Left cardiac atrium (tissue), 4 donors: ENCODE measurements at regions not wholly inside any gene's neighbourhood (a gene's known extent, or its start where the extent isn't known, plus 50 kb on each side); places are given as distances from the start of the nearest gene placed in this dataset.

ENCODE experiments used
- ATAC-seq, 2 donors: fragments of 200-7000 bp; cut with Tn5 transposase; one replicate each; pipeline ENCODE4 v1.9.1; 2020; ENCODE audit warnings: mild to moderate bottlenecking in 2 of 2, moderate library complexity in 2 of 2
- DNase-seq: peaks from one replicate; pipeline ENCODE4 v3.0.0-alpha.2; 2020
- intact Hi-C, 2 donors: fragments of 100-400 bp; cut with DNase I; formaldehyde crosslinking; loops; one replicate each; pipeline versions ENCODE4 v1.14.1 to v1.15.1; 2022 to 2023
- donor health status: DM: no; HTN: yes; CAD: no.
- donor health status: DM: no; HTN: yes; CAD: no; lungs with severe emphysema.
- donor health status: DM: yes; HTN: yes; CAD: no.
- donor health status: Dilated cardiomyopathy.

DNA sequence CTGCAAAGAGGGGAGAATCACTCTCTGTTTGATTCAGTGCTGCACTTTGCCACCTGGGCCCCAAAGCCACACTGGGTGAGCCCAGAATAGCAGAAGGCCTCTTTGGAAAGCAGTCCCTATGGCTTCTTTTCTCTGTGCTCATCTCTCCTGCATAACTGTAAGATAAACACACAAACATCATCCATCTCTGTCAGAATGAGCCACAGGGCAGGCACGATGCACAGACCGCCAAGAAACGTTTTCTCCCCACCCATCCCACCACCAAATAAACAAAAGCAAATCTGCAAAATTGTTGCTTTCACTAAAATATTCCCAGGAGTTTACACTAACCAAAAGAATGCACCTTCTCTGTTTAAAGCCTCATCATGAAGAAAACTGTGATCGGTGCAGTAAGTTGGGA is 196.4 kb upstream of the POU2AF2 start:
- DNase-seq (no peak), ATAC-seq (no peak)
- intact Hi-C loops = no loop called here

GRCh38 chr11:111047374-111047773 is 198.2 kb upstream of the POU2AF2 start:
- intact Hi-C loops = no loop called here
- DNase-seq (no peak), ATAC-seq (no peak)

DNA sequence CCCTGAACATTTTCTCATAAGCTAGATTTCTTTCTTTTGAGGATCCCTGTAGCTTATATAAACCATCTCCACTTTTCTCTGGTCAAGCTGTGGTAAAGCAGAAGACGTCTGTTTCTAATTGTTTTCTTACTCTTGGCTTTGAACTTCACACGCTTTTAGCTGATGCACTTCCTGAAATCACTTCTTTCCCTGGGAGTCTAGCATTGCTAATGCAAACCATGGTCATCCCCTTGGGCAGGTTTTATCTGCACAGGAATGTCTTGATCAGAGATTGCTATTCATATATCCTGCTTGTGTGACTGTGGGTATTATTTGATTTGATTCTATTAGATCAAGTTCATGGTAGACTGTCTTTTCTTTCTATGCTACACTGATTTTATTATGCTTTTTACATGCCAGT is 199.2 kb upstream of the POU2AF2 start:
- intact Hi-C loops = no loop called here
- ATAC-seq (no peak), DNase-seq (no peak)

DNA sequence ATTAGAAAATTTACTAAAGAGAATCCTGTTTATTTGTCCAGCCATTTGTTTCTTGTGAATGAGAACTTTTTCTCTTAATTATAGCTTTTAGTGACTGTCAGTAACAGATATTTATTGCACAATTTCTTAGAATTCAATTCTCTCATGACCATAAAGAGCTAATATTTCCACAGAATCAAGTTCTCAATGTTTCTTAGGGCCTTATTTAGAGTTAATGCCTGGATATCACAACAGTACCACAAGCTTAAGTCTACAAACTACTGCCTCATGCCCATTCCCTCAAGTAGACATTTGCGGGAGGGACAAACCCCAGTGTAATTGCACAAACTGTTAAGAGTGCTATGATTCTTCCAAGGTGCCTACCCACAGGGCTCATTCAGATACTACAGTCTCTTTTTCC is 199.7 kb upstream of the POU2AF2 start:
- ATAC-seq = peak in 1 of 2 donors; percentile 19
- intact Hi-C loops = no loop called here
- no peak for DNase-seq

- intact Hi-C loops = no loop called here
- no peak for ATAC-seq
- no peak for DNase-seq
Observed at GRCh38 chr11:111045407-111045803, 200.1 kb upstream of the POU2AF2 start.

GRCh38 chr11:111044751-111045406 is 200.6 kb upstream of the POU2AF2 start:
- ATAC-seq (no peak), DNase-seq (no peak)
- intact Hi-C loops = no loop called here

DNA sequence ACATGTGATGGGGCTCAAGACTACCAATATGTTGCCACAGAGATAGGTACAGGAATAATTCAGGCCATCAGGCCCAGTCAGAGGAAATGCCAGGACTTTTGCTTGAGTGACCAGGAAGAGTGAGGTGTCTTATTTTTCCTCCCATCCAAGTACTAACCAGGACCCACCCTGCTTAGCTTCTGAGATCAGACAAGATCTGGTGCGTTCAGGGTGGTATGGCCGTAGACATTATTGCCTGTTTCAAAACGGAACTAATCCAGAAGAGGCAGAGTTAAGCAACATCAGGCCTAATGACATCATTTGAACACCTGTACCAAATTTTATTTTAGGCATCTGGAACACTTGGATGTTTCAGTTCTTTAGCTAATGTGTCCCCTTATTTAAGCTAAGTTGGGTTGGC is 205.5 kb upstream of the POU2AF2 start:
- no peak for DNase-seq
- no peak for ATAC-seq

GRCh38 chr11:111035746-111036145 is 209.8 kb upstream of the POU2AF2 start:
- intact Hi-C loops = no loop called here
- DNase-seq (no peak), ATAC-seq (no peak)

More for the DNA sequence above, 205.5 kb upstream of the POU2AF2 start:
- intact Hi-C loops = no loop called here

GRCh38 chr11:111026241-111026640 is 219.3 kb upstream of the POU2AF2 start:
- DNase-seq = no peak
- ATAC-seq = no peak
- intact Hi-C loops = no loop called here

- intact Hi-C loops = no loop called here
- DNase-seq (no peak), ATAC-seq (no peak)
Observed at GRCh38 chr11:111021131-111021530, 224.4 kb upstream of the POU2AF2 start.

DNA sequence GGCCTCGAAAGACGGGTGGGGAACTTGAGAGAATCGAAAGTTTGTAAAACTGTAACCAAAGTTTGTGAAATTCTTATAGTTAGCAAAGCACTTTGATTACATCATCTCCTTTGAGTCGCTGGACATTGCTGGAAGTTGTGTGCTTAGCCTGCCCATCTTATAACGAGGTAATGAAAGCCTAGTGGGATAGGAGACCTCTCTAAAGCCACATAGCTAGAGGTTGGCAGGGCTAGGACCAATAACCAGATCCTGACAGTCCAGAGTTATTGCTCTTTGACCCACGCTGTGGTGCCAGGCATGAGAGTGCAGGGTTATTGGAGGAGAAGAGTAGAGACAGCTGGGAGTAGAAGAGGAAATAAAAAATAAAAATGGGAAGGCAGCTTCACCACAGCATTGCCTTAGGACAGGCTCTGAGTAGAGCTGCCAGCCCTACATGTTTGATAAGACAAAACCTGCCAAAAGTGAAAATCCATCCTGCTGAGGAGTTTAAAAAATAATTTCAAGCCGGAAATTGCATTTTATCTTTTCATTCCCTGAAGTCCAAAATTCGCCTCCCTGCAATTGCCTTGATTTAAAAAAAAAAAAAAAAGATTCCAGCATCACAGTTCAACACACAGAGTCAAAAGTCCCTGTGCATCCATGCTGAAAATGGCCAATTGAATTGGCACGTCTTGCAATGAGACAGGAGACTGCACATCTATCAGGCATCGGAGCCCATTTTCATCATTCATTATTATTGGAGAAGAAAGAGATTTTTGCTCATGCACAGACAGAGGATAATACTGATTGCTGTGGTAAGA is 225.5 kb upstream of the POU2AF2 start:
- ATAC-seq (peak; percentile 65 to 83), DNase-seq (no peak)
- intact Hi-C loops = no loop called here

GRCh38 chr11:111019451-111019850 is 226.1 kb upstream of the POU2AF2 start:
- ATAC-seq (peak; percentile 8 to 23), DNase-seq (no peak)
- intact Hi-C loops = no loop called here

- ATAC-seq = peak in 1 of 2 donors; percentile 12
- no peak for DNase-seq
- intact Hi-C loops = no loop called here
Observed at GRCh38 chr11:111018566-111018965, 227.0 kb upstream of the POU2AF2 start.

GRCh38 chr11:111012491-111012890 is 233.0 kb upstream of the POU2AF2 start:
- ATAC-seq (no peak), DNase-seq (no peak)
- intact Hi-C loops = no loop called here

DNA sequence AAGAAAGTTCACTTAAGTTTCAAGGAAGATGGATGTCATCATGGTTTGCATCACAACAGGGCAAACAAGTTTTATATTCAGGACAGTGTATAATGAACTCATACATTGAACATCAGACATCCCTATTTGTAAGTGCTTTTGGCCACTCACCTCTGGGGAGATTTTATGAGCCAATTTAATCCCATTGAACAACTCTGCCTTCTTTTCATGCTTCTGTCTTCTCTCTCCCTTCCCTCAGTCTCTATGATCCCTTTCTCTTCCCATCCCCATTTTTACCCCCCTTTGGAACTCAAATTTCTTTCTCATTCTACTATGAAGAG is 234.3 kb upstream of the POU2AF2 start:
- ATAC-seq = no peak
- intact Hi-C loops = no loop called here
- no peak for DNase-seq

DNA sequence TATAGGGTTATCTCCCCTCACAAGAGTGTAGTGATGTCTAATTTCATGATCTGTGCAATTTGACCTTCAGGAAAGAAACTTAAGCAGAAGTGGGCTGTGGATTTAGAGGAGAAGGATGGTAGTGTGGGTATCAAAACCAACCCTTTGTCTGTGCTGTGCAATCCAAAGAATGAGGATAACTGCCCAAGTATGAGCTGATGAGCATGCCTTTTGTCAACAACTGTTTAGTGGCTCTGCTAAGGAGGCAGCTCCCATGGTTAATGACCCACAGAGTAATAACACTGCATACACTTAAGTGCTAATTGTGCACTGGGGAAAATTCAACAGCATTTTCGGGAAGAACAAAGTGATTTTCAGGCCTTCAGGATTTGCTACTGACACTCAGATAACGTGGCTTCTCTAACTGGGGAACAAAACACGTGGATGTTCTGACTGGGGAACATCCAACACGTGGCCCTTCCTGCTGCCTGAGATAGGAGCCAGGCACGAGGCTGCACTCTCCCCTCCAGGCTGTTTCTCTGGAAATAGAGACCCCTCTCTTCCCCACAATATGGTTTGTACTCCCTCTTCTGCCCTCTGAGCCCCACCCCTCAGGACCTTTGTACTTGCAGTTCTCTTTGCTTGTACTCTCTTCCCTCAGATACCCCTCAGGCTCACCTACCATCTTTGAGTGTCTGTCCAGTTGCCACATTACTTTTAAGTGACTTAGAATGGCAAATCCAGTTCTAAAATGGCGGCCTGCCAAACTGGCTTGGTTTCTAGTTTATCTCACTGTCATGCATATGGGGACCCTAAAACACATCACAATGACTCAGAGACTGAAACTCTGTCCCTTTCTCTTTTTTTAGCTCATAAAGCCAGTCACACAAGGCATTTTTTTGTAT is 234.9 kb upstream of the POU2AF2 start:
- DNase-seq (no peak), ATAC-seq (no peak)
- intact Hi-C loops = no loop called here

DNA sequence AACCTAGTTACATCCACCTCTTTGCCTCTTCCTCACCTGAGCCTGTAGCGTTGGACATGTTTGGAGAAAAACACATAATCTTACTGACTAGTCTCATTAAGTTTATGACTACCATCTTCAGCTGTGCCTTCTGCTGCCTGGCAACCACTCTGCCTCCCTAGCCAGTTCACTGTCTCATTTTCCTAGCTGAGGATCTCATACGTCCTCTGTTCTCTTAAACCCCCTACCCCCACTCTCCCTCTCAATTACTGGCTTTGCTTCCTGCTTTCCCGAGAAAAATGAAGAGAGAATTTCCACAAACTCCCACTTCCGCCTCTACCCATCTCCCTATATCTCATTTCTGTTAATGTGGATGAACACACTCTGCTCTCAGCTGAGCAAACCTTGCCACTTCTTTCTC is 239.3 kb upstream of the POU2AF2 start:
- intact Hi-C loops = no loop called here
- ATAC-seq = no peak
- DNase-seq = no peak

DNA sequence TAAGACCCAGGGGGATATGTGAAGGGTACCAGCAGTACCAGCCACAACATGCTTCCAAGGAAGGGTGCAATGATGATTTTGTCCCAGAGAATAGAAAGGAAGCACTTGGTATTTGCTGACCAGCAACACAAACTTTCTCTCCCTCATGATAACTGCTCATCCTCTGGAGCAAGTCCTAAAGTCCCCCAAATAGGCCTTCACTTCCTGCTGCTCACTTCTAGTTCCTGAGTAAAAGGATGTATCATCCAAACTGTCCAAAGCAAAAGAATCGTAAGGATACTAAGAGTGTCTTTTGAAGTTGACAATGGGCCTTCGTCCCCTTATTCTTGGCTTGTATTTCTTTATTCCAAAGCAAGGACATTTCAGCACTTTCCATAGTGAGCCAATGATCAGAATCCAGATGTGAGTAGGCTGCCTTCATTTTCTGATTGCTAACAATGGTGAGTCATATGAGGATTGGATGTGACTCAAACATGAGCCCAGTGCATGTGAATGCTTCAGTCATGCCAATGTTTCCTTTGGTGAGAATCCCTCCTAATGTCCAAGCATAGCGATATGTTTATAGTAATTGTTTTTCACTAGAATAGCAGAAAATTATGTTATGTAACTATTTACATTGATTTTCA is 243.4 kb upstream of the POU2AF2 start:
- ATAC-seq = peak; percentile 50 to 85
- intact Hi-C loops = no loop called here

GRCh38 chr11:111001081-111001430 is 244.5 kb upstream of the POU2AF2 start:
- ATAC-seq = peak; percentile 53 to 59
- DNase-seq = no peak
- intact Hi-C loops = no loop called here

More for the DNA sequence above, 243.4 kb upstream of the POU2AF2 start:
- no peak for DNase-seq
